Neural progenitor cell (in vitro differentiated cells): ENCODE measurements at regions not wholly inside any gene's neighbourhood (a gene's known extent, or its start where the extent isn't known, plus 50 kb on each side); places are given as distances from the start of the nearest gene placed in this dataset.

Experiments
- DNase-seq: peaks from one replicate; pipeline ENCODE4 v3.0.0-alpha.2; 2016; ENCODE audit warnings: low spot score
- H2AFZ ChIP-seq: fragments of 200-600 bp; sonication (generic); replicated peaks from 2 replicates; pipeline ENCODE4 v1.6.1; 2016; ENCODE audit warnings: antibody characterized with exemption
- H3F3A ChIP-seq: fragments of 200-600 bp; sonication (generic); 2 replicates; pipeline ENCODE4 v1.6.1; 2016; ENCODE audit warnings: antibody characterized with exemption, low read depth
- H3K27ac ChIP-seq: fragments of 200-600 bp; sonication (generic); 2 replicates; pipeline ENCODE4 v1.5.1; 2016; ENCODE audit warnings: mild to moderate bottlenecking
- H3K27me3 ChIP-seq: fragments of 200-600 bp; sonication (generic); 2 replicates; pipeline ENCODE4 v1.6.1; 2016; ENCODE audit warnings: mild to moderate bottlenecking, moderate library complexity
- H3K36me3 ChIP-seq: fragments of 200-600 bp; sonication (generic); 2 replicates; pipeline ENCODE4 v1.5.1; 2016
- H3K4me1 ChIP-seq: fragments of 200-600 bp; sonication (generic); 2 replicates; pipeline ENCODE4 v1.6.1; 2016; ENCODE audit warnings: mixed run types
- H3K4me2 ChIP-seq: fragments of 200-600 bp; sonication (generic); 2 replicates; pipeline ENCODE4 v1.6.1; 2016
- H3K4me3 ChIP-seq: fragments of 200-600 bp; sonication (generic); 2 replicates; pipeline ENCODE4 v1.5.1; 2016
- H3K79me2 ChIP-seq: fragments of 200-600 bp; sonication (generic); 2 replicates; pipeline ENCODE4 v1.6.1; 2016; ENCODE audit warnings: low read depth
- H3K9ac ChIP-seq: fragments of 200-600 bp; sonication (generic); 2 replicates; pipeline ENCODE4 v1.6.1; 2016
- H3K9me3 ChIP-seq: fragments of 200-600 bp; sonication (generic); 2 replicates; pipeline ENCODE4 v1.5.1; 2016; ENCODE audit warnings: low read depth
- H4K20me1 ChIP-seq: fragments of 200-600 bp; sonication (generic); 2 replicates; pipeline ENCODE4 v1.6.1; 2016; ENCODE audit warnings: low read depth
- H3K27ac Mint-ChIP-seq: 3 replicates; pipeline ENCODE4 v1.8.0; 2021; ENCODE audit warnings: mixed read lengths
- H3K27me3 Mint-ChIP-seq: 2 replicates; pipeline ENCODE4 v1.8.0; 2022; ENCODE audit warnings: low read depth, mild to moderate bottlenecking, inconsistent platforms, moderate library complexity, mixed read lengths; ENCODE audit not compliant: insufficient read depth
- H3K36me3 Mint-ChIP-seq: 3 replicates; pipeline ENCODE4 v1.8.0; 2021; ENCODE audit warnings: mixed read lengths
- H3K4me1 Mint-ChIP-seq: 3 replicates; pipeline ENCODE4 v1.8.0; 2021; ENCODE audit warnings: mixed read lengths
- H3K4me3 Mint-ChIP-seq: 3 replicates; pipeline ENCODE4 v1.8.0; 2021; ENCODE audit warnings: mild to moderate bottlenecking, moderate library complexity, mixed read lengths
- H3K9me3 Mint-ChIP-seq: 3 replicates; pipeline ENCODE4 v1.8.0; 2020; ENCODE audit warnings: mixed read lengths
- CTCF ChIP-seq: fragments of 200-600 bp; sonication (generic); IDR thresholded peaks from 2 replicates; pipeline ENCODE4 v1.5.1; 2017; ENCODE audit warnings: antibody characterized with exemption, mild to moderate bottlenecking
- EZH2 ChIP-seq: fragments of 200-600 bp; sonication (generic); IDR thresholded peaks from 2 replicates; pipeline ENCODE4 v1.6.1; 2017; ENCODE audit warnings: antibody characterized with exemption, mild to moderate bottlenecking, moderate library complexity
- EZH2phosphoT487 ChIP-seq: fragments of 200-600 bp; sonication (generic); IDR thresholded peaks from 2 replicates; pipeline ENCODE4 v1.6.1; 2017; ENCODE audit warnings: antibody characterized with exemption

- no peaks in the 10 kb centered on the region for H3K27me3 ChIP-seq
- H3K36me3 Mint-ChIP-seq: no peaks in the 10 kb centered on the region
- H3K9me3 ChIP-seq: no peaks in the 10 kb centered on the region
- H3K4me1 ChIP-seq: no peaks in the 10 kb centered on the region
- H3K9me3 Mint-ChIP-seq: no peaks in the 10 kb centered on the region
- no peaks in the 10 kb centered on the region for H3K36me3 ChIP-seq
- H3K4me3 ChIP-seq: no peak overlapping the region
- no peak overlapping the region for H3K4me2 ChIP-seq
- no peaks in the 10 kb centered on the region for H4K20me1 ChIP-seq
- H3K9ac ChIP-seq: no peak overlapping the region
- H3K27ac ChIP-seq: no peak overlapping the region
- no peak for DNase-seq
- no peaks in the 10 kb centered on the region for H3K79me2 ChIP-seq
- H3K4me1 Mint-ChIP-seq: peaks cover 6% of the 10 kb centered on the region
- H2AFZ ChIP-seq: no peak overlapping the region
- no peak overlapping the region for H3K27ac Mint-ChIP-seq
- no peaks in the 10 kb centered on the region for H3F3A ChIP-seq
- no peak for TF ChIP-seq EZH2
- no peak for TF ChIP-seq CTCF
- no peak for TF ChIP-seq EZH2phosphoT487
- no peaks in the 10 kb centered on the region for H3K27me3 Mint-ChIP-seq
- no peak overlapping the region for H3K4me3 Mint-ChIP-seq
Observed at GRCh38 chr6:147078602-147079001, 125.6 kb upstream of the STXBP5 start.

GRCh38 chr6:147080225-147080624, 124.0 kb upstream of the STXBP5 start:
- no peaks in the 10 kb centered on the region for H3K79me2 ChIP-seq
- no peak overlapping the region for H2AFZ ChIP-seq
- H3K4me1 Mint-ChIP-seq: peaks cover 5% of the 10 kb centered on the region
- no peaks in the 10 kb centered on the region for H3K9me3 ChIP-seq
- no peak overlapping the region for H3K4me2 ChIP-seq
- no peaks in the 10 kb centered on the region for H3F3A ChIP-seq
- DNase-seq: no peak
- no peak overlapping the region for H3K9ac ChIP-seq
- no peaks in the 10 kb centered on the region for H3K36me3 ChIP-seq
- H3K27me3 Mint-ChIP-seq: no peaks in the 10 kb centered on the region
- H3K4me1 ChIP-seq: no peaks in the 10 kb centered on the region
- no peak overlapping the region for H3K27ac ChIP-seq
- no peak overlapping the region for H3K27ac Mint-ChIP-seq
- H3K4me3 Mint-ChIP-seq: no peak overlapping the region
- H4K20me1 ChIP-seq: no peaks in the 10 kb centered on the region
- TF ChIP-seq CTCF (no peak), EZH2 (no peak), EZH2phosphoT487 (no peak)
- H3K4me3 ChIP-seq: no peak overlapping the region
- no peaks in the 10 kb centered on the region for H3K9me3 Mint-ChIP-seq
- H3K27me3 ChIP-seq: no peaks in the 10 kb centered on the region
- H3K36me3 Mint-ChIP-seq: no peaks in the 10 kb centered on the region

GRCh38 chr6:147081076-147081609, 123.1 kb upstream of the STXBP5 start:
- H3K79me2 ChIP-seq: no peaks in the 10 kb centered on the region
- H3K4me1 ChIP-seq: no peaks in the 10 kb centered on the region
- H3K36me3 ChIP-seq: no peaks in the 10 kb centered on the region
- Mint-ChIP-seq H3K4me1 (peaks cover 5% of the 10 kb centered on the region), H3K4me3 (no peak overlapping the region), H3K27ac (no peak overlapping the region), H3K9me3 (no peaks in the 10 kb centered on the region), H3K27me3 (no peaks in the 10 kb centered on the region), H3K36me3 (no peaks in the 10 kb centered on the region)
- H3K27me3 ChIP-seq: no peaks in the 10 kb centered on the region
- no peaks in the 10 kb centered on the region for H4K20me1 ChIP-seq
- no peaks in the 10 kb centered on the region for H3F3A ChIP-seq
- no peak for DNase-seq
- H2AFZ ChIP-seq: no peak overlapping the region
- H3K9ac ChIP-seq: no peak overlapping the region
- no peak overlapping the region for H3K4me2 ChIP-seq
- H3K9me3 ChIP-seq: no peaks in the 10 kb centered on the region
- no peak overlapping the region for H3K27ac ChIP-seq
- TF ChIP-seq EZH2 (no peak), EZH2phosphoT487 (no peak), CTCF (no peak)
- no peak overlapping the region for H3K4me3 ChIP-seq
